IMR-90 (cell line): ENCODE measurements at regions not wholly inside any gene's neighbourhood (a gene's known extent, or its start where the extent isn't known, plus 50 kb on each side); places are given as distances from the start of the nearest gene placed in this dataset.

Experiments used
- ATAC-seq: fragments of 200-7000 bp; cut with Tn5 transposase; 2 replicates; pipeline ENCODE4 v1.9.1; 2020; ENCODE audit warnings: low read depth, mild to moderate bottlenecking, moderate library complexity
- BruUV-seq: library from RNA; stranded (reverse); fragments of 400-500 nt; replicated peaks from 2 replicates; lab custom pipeline; 2021; lab: Mats Ljungman, UMichigan
- CTCF ChIA-PET: fragments of 300-600 bp; formaldehyde crosslinking; extraction: SDS; loops from one replicate; lab custom pipeline; 2021; ENCODE audit warnings: antibody characterized with exemption; lab: Yijun Ruan, JAX
- POLR2A ChIA-PET: fragments of 300-600 bp; sonication (Branson Sonifier 250); formaldehyde crosslinking; loops from one replicate; lab custom pipeline; 2022; ENCODE audit warnings: antibody characterized with exemption; ENCODE audit not compliant: unreplicated experiment; lab: Charles Lee
- DNase-seq: peaks from one replicate; pipeline ENCODE4 v3.0.0; 2013
- H2AFZ ChIP-seq: replicated peaks from 2 replicates; pipeline ENCODE3; 2013; ENCODE audit warnings: low read length, mild to moderate bottlenecking; ENCODE audit not compliant: poor library complexity
- H2AK5ac ChIP-seq: 2 replicates; pipeline ENCODE4 v1.6.1; 2013; ENCODE audit warnings: low read depth, low read length, inconsistent platforms
- H2AK9ac ChIP-seq: replicated peaks from 2 replicates; pipeline ENCODE3; 2013; ENCODE audit warnings: mild to moderate bottlenecking, low read depth, low read length, moderate library complexity; ENCODE audit not compliant: poor library complexity
- H2BK120ac ChIP-seq: 2 replicates; pipeline ENCODE4 v1.6.1; 2013; ENCODE audit warnings: low read depth, low read length, inconsistent platforms
- H2BK15ac ChIP-seq: 3 replicates; pipeline ENCODE4 v1.6.1; 2013; ENCODE audit warnings: low read depth, low read length, inconsistent platforms
- H2BK20ac ChIP-seq: 2 replicates; pipeline ENCODE4 v1.6.1; 2013; ENCODE audit warnings: low read depth, mild to moderate bottlenecking, inconsistent platforms, low read length, moderate library complexity
- H2BK5ac ChIP-seq: 2 replicates; pipeline ENCODE4 v1.6.1; 2013; ENCODE audit warnings: mild to moderate bottlenecking, low read depth, low read length, inconsistent platforms; ENCODE audit not compliant: poor library complexity, severe bottlenecking
- H3K14ac ChIP-seq: replicated peaks from 2 replicates; pipeline ENCODE4 v1.6.1; 2013; ENCODE audit warnings: low read depth, low read length, inconsistent platforms
- H3K18ac ChIP-seq: 2 replicates; pipeline ENCODE4 v1.6.1; 2013; ENCODE audit warnings: low read depth, low read length, control low read depth
- H3K23ac ChIP-seq: 2 replicates; pipeline ENCODE4 v1.6.1; 2013; ENCODE audit warnings: low read depth, low read length, inconsistent platforms
- H3K27ac ChIP-seq: 2 replicates; pipeline ENCODE4 v1.5.1; 2013; ENCODE audit warnings: mild to moderate bottlenecking, control low read depth, low read length; ENCODE audit not compliant: insufficient read depth
- H3K27me3 ChIP-seq: 2 replicates; pipeline ENCODE4 v1.6.1; 2013; ENCODE audit warnings: low read length; ENCODE audit not compliant: control insufficient read depth, insufficient read depth
- H3K36me3 ChIP-seq: 2 replicates; pipeline ENCODE4 v1.6.1; 2013; ENCODE audit warnings: low read length, mixed read lengths; ENCODE audit not compliant: control insufficient read depth, insufficient read depth
- H3K4ac ChIP-seq: 2 replicates; pipeline ENCODE4 v1.6.1; 2013; ENCODE audit warnings: low read depth, low read length, inconsistent platforms
- H3K4me1 ChIP-seq: 2 replicates; pipeline ENCODE4 v1.6.1; 2013; ENCODE audit warnings: low read length, mixed read lengths; ENCODE audit not compliant: control insufficient read depth, insufficient read depth
- H3K4me2 ChIP-seq: 2 replicates; pipeline ENCODE4 v1.6.1; 2013; ENCODE audit warnings: low read depth, mild to moderate bottlenecking, control low read depth, low read length, moderate library complexity
- H3K4me3 ChIP-seq: 2 replicates; pipeline ENCODE4 v1.5.1; 2013; ENCODE audit warnings: low read depth, mild to moderate bottlenecking, control low read depth, low read length, moderate library complexity; ENCODE audit not compliant: insufficient read depth
- H3K56ac ChIP-seq: 2 replicates; pipeline ENCODE4 v1.6.1; 2013; ENCODE audit warnings: low read length, inconsistent platforms; ENCODE audit not compliant: insufficient read depth; ENCODE audit errors: extremely low read depth
- H3K79me1 ChIP-seq, 2 experiments: 2 replicates each; pipeline ENCODE4 v1.6.1; 2013; ENCODE audit warnings: low read length in 2 of 2, inconsistent platforms in 1 of 2, low read depth in 1 of 2
- H3K9ac ChIP-seq: 2 replicates; pipeline ENCODE4 v1.6.1; 2013; ENCODE audit warnings: low read depth, low read length, control low read depth
- H3K9me1 ChIP-seq: 2 replicates; pipeline ENCODE4 v1.6.1; 2013; ENCODE audit warnings: low read length, inconsistent platforms; ENCODE audit not compliant: insufficient read depth
- H3K9me3 ChIP-seq: 2 replicates; pipeline ENCODE4 v1.6.1; 2013; ENCODE audit warnings: low read length; ENCODE audit not compliant: control insufficient read depth, insufficient read depth
- H4K20me1 ChIP-seq: 2 replicates; pipeline ENCODE4 v1.6.1; 2013; ENCODE audit warnings: low read length, inconsistent platforms; ENCODE audit not compliant: insufficient read depth
- H4K5ac ChIP-seq: 2 replicates; pipeline ENCODE4 v1.6.1; 2013; ENCODE audit warnings: mild to moderate bottlenecking, low read depth, low read length, control low read depth
- H4K8ac ChIP-seq, 2 experiments: 2 replicates each; pipeline ENCODE4 v1.6.1; 2013; ENCODE audit warnings: low read depth in 2 of 2, low read length in 2 of 2, control low read depth in 1 of 2, inconsistent platforms in 1 of 2
- H4K91ac ChIP-seq: 2 replicates; pipeline ENCODE4 v1.6.1; 2013; ENCODE audit warnings: low read depth, low read length, inconsistent platforms; ENCODE audit not compliant: insufficient read depth
- BHLHE40 ChIP-seq: fragments of 150-350 bp; IDR thresholded peaks from 2 replicates; pipeline ENCODE4 v1.6.1; 2016; ENCODE audit warnings: mild to moderate bottlenecking, low read depth, low read length
- MAFK ChIP-seq: IDR thresholded peaks from 2 replicates; pipeline ENCODE4 v1.6.1; 2012; ENCODE audit warnings: low read depth, low read length, improper control_type of control experiment
- MAZ ChIP-seq: IDR thresholded peaks from 2 replicates; pipeline ENCODE4 v1.6.1; 2012; ENCODE audit warnings: low read depth, mild to moderate bottlenecking, low read length, improper control_type of control experiment, moderate library complexity, borderline replicate concordance
- NFE2L2 ChIP-seq: fragments of 150-350 bp; IDR thresholded peaks from 2 replicates; pipeline ENCODE4 v1.6.1; 2016; ENCODE audit warnings: low read depth, mild to moderate bottlenecking, low read length
- POLR2A ChIP-seq: IDR thresholded peaks from 2 replicates; pipeline ENCODE4 v1.6.1; 2012; ENCODE audit warnings: mild to moderate bottlenecking, low read depth, low read length
- WGBS, 2 experiments: methylation state at CpG; one replicate each; pipeline versions ENCODE4 v1.1.5 to v1.1.7; 2013; ENCODE audit warnings: missing lambda C conversion rate in 2 of 2; ENCODE audit not compliant: insufficient read length in 1 of 2; ENCODE audit errors: extremely low coverage in 2 of 2; 5-methylcytosine and 5-hydroxymethylcytosine counted together
- dilution Hi-C: fragments of 300-500 bp; cut with HindIII; formaldehyde crosslinking; loops from one replicate; pipeline ENCODE4 v1.14.3; 2018; ENCODE audit warnings: low sequenced_read_pairs; ENCODE audit not compliant: unreplicated experiment
- in situ Hi-C: fragments of 300-500 bp; cut with MboI; formaldehyde crosslinking; loops from 3 replicates; pipeline ENCODE4 v1.14.3; 2019; ENCODE audit warnings: low sequenced_read_pairs, inconsistent platforms, mixed read lengths
- intact Hi-C: fragments of 100-400 bp; cut with micrococcal nuclease; formaldehyde crosslinking; loops from 2 replicates; pipeline ENCODE4 v1.10.0; 2022

- Histone ChIP-seq H3K4me3 (no peak overlapping the region), H2BK120ac (no peak overlapping the region), H3K4me2 (no peak overlapping the region), H2AK5ac (no peak overlapping the region), H2AK9ac (no peak overlapping the region), H3K23ac (no peak overlapping the region), H2BK5ac (no peak overlapping the region), H2AFZ (no peak overlapping the region), H4K91ac (no peak overlapping the region), H3K9ac (no peak overlapping the region), H4K5ac (no peak overlapping the region), H3K9me1 (no peaks in the 10 kb centered on the region), H2BK15ac (no peak overlapping the region), H3K14ac (no peak overlapping the region), H3K27ac (no peak overlapping the region), H3K4me1 (no peaks in the 10 kb centered on the region), H3K79me1 (no peaks in the 10 kb centered on the region), H2BK20ac (no peak overlapping the region), H3K18ac (no peak overlapping the region), H4K8ac (no peak overlapping the region), H3K9me3 (peaks cover 37% of the 10 kb centered on the region), H3K4ac (no peak overlapping the region), H3K36me3 (no peaks in the 10 kb centered on the region), H3K27me3 (no peaks in the 10 kb centered on the region), H4K20me1 (no peaks in the 10 kb centered on the region), H3K56ac (no peak overlapping the region)
- no TSS peak for BruUV-seq
- WGBS, 2 experiments, result no CpG with 5 or more reads among the region's 1 CpG
- dilution Hi-C loops, result no loop called here
- ATAC-seq (no peak), DNase-seq (no peak)
- no peak for TF ChIP-seq BHLHE40
- no peak for TF ChIP-seq MAZ
- TF ChIP-seq NFE2L2, result no peak
- no peak for TF ChIP-seq MAFK
- TF ChIP-seq POLR2A, result no peak
- intact Hi-C loops, result no loop called here
- in situ Hi-C loops, result no loop called here
- POLR2A ChIA-PET, result no interaction called here
- CTCF ChIA-PET, result no interaction called here
These were observed 486.6 kb downstream of the AJAP1 start for GRCh38 chr1:5140962-5141361.
